Keratinocyte (primary cell): ENCODE measurements at regions not wholly inside any gene's neighbourhood (a gene's known extent, or its start where the extent isn't known, plus 50 kb on each side); places are given as distances from the start of the nearest gene placed in this dataset.

Experiments used
- CTCF ChIP-seq, 3 experiments: IDR thresholded peaks in 1 of 3; conservative IDR thresholded peaks in 1 of 3; optimal IDR thresholded peaks in 1 of 3; 2 replicates in 2 of 3; 3 replicates in 1 of 3; pipeline versions ENCODE3 to v1.5.1; 2011; ENCODE audit warnings: low read length in 3 of 3, mild to moderate bottlenecking in 3 of 3, moderate library complexity in 2 of 3, control low read depth in 1 of 3, inconsistent platforms in 1 of 3; ENCODE audit not compliant: insufficient read depth in 2 of 3; ENCODE audit errors: extremely low read depth in 1 of 3
- EZH2 ChIP-seq: IDR thresholded peaks from one replicate; pipeline ENCODE4 v1.6.1; 2012; ENCODE audit warnings: inconsistent platforms, mild to moderate bottlenecking, low read length, moderate library complexity

- TF ChIP-seq CTCF (optimal IDR thresholded peaks at IDR 0.05 in 1 of 3, IDR thresholded peaks at IDR 0.05 in 1 of 3, conservative IDR thresholded peaks at IDR 0.05 in 1 of 3; ENCODE audit: extremely low read depth in 1 of 3, insufficient read depth in 2 of 3, low read length in 3 of 3) (no peak), EZH2 (no peak)
These were observed 55.1 kb upstream of the NBEA start for GRCh38 chr13:34886987-34887386.
